ENCODE measurements at regions not wholly inside any gene's neighbourhood (a gene's known extent, or its start where the extent isn't known, plus 50 kb on each side); places are given as distances from the start of the nearest gene placed in this dataset.

DNA sequence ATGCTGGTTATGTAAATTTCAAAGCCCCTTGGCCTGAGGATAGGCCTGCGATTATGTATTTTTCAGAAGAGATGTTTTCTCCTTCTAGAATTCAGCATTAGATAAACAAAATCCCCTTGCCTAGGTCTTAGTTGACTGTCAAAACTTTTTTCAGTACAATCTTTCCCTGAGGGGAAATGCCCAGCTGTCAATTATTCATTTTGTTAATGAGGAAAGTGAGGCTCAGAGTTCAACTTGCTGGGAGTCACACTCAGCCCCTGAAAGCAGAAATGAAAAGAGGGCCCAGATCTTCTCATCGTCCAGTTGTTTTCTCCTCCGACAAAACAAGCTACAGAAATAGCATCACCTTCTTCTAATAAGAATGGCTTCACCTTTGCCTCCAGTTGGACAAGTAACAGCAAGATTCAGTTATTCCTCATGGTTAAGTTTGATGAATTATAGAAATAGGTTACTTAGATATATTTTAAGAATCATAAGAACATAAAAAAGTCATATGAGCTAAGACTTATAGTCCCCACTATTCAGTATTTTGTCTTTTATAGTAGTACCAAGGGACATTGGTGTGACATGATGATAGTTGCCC lies 627.1 kb upstream of the WWC1 start:
- DNase-seq: no peak

DNA sequence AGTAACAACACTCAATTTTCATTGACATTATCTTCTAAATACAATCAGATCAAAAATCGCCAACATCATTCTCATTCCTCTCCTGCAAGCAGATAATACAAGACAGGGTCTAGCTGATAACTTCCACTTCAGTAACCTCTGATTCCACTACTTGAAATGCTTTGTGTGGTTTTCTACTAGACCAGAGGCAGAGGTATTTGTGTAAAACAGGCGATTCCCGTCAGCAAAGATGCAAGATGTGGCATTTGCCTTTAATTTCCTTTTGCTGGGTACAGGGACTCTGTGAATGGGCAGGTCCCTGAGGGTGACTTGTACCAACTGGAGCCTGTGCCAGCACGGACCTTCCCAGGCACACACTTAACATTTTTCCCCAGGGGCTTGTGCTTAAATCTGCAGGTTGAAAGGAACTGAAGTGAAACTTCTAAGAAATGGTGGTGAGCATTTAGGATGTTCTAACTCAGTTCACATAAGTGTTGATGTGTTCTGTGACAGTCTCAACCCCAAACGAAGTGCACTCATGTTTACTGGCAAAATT lies 625.5 kb upstream of the WWC1 start:
- no peak for DNase-seq

DNA sequence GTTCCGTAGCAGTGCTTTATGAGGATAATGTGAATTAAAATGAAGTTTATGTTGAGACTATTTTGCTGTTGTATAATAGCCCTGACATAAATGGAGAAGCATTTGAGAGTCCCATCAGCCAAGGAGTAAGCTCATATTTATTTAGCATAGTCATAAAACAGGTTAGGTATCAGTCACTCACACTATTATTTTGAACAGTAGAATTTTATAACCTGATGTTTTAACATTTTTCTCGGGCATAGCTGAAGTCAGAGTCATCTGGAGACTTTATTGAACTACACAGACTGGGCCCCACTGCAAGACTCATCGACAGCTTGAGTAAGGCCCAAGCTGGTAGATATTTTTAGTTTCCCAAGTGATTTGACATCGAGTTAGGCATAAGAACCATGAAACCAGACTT lies 620.3 kb upstream of the WWC1 start:
- DNase-seq: peak; percentile 89

DNA sequence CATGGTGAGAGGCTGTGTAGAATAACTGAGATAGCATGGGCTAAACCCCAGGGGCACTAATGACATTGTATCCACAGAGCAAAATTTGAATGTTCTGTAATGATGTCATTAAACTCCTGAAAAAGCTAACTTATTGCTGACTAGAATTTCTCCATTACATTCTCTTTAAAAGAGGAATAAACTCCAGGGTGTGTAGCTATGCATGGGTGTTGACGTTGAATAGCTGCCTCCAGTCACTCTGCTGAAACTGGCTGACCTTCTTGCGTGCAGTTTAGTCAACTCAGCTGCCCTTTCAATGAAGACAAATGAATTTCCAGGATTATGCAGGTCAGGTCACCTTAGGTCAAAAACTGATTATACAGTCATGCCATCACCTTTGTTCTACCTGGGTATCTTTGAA lies 617.5 kb upstream of the WWC1 start:
- no peak for DNase-seq

DNA sequence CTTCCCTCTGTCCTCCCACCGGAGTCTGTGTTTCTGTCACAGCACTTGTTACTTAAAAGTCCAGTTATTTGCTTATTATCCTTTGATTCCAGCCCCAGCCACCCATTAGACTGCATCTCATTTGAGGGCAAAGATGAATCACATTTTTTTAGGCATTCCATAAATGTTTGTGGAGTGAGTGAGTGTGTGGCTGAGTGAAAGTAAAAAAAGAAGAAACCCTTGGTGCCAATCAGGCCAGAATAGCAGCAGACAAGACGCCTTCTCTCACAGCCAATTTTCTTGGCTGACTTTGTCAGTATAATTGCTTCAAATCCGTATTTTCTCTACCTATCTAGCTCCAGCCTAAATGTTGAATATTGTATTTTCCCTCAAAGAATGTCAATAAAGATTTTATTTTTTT lies 613.0 kb upstream of the WWC1 start:
- DNase-seq: peak; percentile 70

DNA sequence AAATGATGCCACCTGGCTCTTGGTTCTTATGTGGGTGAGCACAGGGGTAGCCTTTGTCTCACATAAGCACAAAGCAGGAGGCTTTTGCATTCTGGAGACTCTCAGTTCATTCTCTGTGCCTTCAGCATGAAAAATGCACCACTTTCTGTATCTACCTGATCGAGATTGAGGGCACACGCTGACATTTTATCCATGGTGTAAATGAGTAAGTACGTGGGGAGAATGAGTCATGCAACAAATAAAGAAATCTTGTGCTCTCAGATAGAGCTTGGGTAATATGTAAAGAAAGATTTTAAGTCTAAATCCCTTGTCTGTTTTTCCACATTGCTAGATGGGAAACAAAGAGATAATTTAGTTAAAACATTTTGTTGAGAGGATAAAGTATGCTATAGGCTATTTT lies 607.2 kb upstream of the WWC1 start:
- DNase-seq: peak; percentile 51

DNA sequence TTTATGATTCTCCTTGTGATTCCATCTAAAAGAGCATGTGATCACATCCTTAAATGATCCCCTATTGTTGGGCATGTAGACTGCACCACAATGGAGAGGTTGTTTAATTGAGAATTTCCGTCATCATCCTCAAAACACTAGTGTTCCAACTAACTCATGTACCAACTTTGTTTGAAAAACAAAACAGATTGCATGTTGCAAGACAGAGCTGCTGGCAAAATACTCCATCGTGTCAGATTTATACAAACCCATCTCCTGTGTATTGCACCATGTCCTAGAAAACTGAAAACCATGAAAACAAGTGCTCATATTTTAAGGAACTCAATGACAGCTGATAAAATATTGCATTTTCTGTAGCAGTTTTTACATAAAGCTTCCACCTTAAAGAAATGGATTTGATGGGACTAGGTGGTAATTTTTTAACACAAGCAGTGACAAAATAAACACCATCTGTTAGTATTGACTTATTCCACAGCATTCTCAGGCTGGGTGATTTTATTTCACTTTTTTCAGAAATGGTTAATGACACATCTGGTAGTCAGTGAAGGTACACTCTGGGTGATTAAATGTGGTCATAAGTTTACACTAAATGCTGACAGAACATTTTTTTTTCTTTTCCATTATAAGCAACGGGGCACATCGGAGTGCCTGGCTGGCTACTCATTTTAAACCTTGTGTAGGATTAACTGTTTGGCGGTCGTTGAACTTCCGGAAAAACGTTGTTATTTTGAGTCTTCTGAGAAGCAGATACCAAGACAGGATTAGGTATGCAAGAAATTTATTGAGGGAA lies 602.9 kb upstream of the WWC1 start:
- peak; percentile 66 for DNase-seq

DNA sequence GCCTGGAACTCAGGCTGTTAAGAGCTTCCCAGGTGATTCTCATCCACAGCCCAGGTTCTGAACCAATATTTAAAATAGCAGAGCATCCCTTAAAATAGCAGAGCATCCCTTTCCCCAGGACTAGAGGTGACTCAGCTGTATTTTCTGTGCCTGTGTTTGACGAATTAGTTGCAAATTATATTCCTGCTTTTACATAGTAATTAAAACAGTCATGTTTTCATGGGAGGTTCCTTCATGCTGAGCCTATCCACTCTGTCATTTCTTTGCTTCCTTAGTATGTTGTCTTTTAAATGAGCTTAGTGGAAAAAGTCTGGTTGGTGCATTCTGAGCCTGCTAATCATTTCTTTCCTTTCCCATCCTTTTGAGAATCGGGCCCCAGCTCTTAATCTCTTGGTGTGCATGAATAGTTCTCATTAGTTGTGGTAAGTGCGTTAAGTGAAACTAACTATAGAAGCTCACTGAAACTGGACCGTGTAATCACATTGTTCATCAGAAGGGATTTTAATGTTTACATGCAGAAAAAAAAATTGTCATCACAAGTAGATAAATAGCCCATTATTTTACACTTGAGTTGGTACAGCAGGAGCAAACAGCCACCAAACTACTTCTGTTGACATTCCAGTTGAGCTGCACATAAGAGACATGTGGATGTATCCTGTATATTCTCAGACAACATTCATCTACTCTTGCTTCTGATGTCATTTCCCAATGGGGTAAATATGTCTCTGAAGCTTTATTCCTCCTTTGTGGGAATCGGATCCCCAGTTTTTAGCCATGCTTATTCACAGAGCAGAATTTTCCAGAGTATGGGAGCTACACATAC lies 596.9 kb upstream of the WWC1 start:
- no peak for DNase-seq

DNA sequence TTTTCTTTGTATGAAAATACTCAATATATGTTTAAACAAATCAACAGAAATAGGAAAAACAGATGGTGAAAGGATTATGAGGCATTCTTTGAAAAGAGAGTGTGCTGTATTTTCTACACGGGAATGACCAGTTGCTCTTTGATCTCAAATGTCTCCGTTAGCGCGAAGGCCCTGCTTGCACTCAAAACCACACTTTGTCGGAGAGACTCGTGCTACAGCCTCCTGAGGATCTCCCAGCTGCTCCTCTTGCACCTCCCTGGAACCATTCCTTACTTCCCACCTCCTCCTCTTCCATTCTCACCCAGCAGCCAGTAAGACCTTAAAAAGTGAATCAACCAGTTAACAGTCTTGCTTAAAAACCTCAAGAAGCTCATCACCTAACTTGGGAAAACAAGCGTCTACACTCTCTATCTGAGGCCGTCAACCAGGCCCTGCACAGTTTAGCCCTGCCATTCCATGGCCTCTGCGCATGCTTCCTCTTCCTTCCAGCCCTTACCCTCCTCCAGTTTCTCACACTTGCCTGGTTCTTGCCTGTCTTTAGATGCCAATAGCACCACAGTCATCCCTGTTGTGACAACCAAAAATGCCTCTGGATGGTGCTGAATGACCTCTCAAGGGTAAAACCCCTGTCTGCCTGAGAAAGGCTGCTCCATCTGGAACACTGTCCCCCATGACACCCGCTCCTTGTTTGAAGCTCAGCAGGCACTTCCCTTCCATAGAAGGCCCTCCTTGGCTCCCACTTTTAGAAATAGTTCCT lies 594.7 kb upstream of the WWC1 start:
- DNase-seq: no peak

DNA sequence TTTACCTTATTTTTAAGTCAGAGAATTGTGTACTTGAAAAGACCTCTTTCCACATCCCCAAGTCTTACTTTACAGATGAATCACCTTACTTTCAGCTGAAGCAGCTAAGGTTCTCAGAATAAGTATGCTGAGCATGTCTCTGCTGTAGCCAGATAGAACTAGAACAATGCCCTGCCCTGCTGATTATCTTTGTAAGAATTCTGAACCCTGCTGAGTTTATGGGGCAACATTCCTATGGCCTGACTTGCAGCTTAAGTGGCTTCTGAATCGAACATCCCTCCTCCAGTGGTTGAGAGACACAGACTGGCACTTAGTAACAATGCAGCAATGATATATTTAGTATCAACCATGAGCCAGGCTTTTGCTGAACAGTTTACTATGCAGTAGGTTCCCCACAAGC lies 592.0 kb upstream of the WWC1 start:
- peak; percentile 100 for DNase-seq

DNA sequence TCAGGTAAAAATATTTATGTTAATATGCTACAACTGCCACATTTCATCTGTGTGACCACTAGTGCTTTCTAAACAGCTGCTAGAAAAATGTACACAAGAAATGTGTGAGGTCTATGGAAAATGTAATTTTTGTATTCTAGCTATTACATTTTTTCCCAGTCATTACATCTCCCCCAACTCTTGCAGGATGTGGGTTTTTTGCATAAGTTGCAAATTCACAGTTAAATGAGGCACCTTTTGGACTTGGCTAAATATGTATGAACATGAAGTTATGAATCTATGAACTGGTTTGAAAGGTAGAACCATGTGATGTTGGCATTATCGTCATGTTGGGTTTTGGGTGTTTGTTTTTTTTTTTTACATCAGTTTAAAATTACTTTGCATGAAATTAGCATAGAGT lies 590.4 kb upstream of the WWC1 start:
- peak; percentile 64 for DNase-seq

DNA sequence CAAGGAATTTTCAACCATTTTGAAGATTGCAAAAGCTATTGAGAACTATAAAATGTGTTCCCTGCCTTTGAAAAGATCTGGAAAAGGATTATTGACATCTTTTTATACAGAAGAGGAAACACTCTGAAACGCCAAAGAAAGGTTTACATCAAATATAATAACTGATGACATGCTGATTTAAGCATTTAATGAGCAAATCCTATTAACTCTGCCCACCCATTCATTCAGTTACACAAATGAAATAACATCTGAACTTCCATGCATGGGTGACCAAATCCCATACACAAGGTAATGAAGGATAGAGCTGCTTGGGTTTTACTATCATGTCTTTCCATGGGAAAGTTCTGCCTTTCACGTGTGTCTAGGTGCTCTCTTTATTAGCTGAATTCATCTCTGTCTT lies 589.4 kb upstream of the WWC1 start:
- no peak for DNase-seq

DNA sequence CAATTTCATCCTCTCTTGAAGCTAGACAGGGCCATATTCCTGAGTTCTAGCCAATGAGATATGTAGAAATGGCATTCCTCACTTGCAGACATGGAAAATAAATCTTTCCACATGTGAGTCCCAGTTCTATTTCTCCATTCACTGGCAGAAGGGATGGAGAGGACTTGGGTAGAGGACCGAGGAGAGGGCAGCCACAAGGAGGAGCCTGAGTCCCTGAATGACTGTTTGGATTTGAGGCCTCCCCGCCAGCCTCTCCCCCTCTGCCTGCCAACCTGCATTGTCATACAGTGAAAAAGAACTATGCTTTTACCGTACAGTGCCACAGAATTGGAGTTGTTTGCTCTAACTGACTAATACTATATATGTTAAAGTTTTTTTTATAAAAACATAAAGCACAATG lies 583.0 kb upstream of the WWC1 start:
- no peak for DNase-seq

DNA sequence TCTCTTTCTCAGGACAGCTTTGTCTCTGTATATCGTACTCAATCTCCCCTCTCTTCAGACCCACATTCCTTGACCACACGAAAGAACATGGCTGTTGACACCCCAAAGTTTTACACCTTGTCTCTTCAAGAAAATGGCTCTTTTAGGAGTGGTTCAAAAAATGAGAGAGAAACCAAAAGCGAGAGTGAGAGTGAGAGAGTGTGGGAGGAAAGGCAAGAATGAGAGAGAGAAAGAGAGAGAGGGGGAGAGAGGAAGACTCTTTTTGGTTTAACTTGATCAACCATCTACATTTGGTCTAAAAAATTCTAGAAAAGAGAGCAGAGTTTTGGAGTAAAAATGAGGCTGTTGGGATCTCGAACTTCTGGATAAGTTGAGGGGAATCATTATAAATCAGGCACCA lies 581.8 kb upstream of the WWC1 start:
- no peak for DNase-seq

DNA sequence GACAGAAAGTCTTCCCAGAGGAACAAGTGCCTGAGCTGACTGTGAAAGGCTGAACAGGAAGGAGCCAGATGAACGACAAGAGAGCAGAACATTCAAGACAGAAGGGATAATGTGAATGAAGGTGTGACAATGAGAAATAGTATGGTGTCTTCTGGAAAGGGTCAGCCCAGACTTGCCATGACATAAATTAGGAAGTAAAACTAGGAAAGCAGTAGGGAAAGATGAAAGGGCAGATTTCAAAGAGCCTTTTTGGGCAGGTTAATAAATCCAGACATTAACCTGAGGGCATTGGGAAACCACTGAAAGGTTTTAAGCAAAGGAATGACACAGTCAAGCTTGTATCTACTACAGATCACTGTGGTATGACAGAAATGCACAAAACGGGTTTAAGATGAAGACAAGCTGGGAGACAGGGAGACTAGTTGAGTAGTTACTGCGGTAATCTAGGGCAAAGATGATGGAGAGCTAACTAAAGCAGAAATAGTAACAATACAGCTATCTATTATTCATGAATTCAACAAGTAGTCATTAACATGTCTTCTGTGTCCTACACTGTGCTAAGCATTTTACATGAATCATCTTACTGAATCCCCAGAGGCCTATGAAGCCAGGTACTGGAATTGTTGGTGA lies 580.9 kb upstream of the WWC1 start:
- peak; percentile 80 for DNase-seq

DNA sequence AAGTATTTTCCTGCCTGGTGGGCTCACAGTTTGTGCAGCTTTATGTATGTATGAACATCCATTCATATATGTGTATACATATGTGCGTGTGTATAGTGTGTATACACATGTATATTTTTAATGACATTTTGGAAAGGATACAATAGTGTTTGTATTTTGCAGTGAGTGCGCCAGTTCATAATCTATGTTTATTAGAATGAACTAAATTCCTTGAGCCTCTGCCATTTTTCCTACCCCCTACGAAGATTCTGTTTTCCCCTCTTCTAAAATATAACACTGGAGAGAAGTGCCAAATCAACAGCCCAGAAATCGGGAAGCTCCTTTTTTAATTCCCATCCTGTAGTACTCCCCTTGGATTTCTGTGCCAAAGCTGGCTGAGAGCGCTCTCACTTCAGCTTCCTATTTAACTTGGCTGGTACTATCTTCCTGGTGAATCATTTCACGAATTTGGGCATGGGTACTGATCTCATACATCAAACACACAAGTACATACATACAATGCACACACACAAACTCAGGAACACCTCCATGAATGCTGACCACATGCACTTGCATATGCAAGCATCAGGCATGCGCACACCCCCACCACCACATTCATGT lies 578.4 kb upstream of the WWC1 start:
- no peak for DNase-seq

DNA sequence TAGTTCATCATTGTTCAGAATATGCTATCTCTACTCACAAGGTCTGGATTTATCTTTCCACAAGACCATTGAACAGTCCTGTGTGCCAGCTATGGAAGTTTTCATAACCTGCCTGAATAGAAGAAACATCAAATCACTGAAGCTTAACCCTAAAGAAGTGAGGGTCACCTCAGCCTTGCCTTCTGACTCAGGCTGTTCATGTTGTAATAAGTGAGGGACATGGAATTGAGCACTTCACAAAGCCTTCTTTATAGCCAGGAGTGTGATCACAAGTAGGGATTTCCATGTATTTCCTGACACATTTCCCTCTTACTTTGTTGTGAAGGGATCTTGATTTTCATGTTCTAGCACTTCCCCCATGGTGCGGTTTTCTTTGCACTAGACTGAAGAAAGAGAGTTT lies 577.5 kb upstream of the WWC1 start:
- DNase-seq: no peak

DNA sequence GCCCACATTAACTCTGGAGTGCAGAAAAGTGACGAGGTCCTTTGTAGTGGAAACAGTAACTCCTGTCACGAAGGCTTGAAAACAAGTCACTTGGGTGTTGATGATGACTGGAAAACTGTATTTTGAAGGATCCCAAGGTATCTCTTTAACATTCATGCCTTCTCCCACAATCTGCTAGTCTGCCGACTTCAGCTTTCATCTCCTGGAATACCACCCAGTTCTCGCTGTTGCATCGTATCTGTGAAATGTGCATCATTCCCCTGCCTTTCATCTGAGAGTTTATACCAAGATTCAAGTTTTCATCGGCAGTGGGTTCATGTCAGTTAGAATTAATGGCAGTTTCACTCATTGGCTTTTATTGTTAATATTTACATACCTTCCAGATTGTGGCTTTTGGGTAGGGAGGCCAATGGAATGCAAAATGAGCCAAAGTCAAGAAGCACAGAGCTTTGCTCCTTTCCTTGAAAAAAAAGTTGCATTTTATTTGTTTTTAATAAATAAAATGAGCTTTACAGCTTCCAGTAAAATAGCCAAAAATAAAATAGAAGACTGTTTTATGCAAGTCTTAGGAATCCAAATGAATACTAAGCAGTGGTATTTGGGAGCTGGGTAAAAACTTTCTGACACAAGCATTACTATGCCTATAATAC lies 575.2 kb upstream of the WWC1 start:
- DNase-seq: peak; percentile 93

DNA sequence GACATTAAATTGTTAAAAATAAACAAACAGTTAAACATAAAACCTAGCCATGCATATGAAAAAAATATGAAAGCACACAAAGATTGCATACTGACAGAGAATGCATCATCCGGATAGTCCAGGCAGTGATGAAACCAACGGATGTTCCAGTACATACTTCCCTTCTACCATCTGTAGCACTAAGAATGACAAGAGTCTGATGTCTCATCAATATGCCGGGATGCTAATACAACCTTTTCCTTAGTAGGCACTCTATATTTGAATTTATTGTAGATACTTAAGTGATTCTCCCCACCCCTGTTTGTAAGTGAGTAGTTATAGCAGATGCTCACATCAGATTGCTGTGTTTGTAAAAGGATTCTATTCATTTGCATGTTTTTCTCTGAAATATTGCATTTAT lies 571.2 kb upstream of the WWC1 start:
- peak; percentile 70 for DNase-seq

DNA sequence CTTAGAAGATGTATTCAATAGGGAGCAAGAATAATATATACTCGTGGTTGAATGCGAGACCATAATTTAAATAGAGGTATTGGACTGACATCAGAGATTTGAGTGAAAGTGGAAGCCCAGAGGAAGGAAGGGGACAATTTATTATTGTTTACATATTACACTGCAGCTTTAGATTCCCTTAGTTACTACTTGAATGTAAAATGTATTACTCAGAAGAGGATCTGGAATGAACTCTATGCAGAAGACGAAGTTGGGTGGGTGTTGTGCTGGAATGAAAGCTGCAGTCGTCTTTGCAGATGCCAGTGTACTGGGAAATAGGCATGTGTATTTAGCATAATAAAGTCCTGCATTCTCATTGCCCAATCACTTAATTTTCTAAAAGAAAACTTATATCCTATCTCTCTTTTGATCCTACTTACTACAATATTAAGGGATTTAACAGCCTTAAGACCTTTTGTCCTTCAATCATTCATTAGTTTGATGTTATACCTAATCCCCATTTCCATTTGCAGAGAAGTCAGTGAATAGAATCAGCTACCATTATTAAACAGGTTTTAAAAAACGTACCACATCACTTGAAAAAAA lies 570.7 kb upstream of the WWC1 start:
- peak; percentile 81 for DNase-seq

DNA sequence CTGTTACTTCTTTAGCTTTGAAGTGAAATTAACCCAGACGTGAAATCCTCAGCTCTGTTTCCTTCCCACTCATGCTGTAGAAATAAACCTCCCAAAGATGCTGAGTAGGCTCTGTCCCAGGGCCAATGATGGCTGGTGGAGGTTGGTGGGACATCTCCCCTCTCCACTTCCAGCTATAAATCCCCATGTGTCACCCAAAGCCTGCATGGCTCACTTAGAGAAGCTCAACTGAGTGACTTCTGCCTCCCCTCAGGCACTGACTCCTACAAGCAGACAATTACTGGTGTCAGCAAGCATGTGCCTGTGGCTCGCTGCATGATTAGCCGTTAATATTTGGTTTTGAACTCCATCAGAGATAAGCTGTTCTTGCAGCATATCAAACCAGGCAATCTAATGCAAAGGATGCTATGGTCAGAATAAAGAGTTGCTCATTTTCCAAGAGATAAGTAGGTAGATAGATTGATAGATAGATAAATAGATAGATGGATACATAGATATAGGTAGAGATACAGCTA lies 569.5 kb upstream of the WWC1 start:
- DNase-seq: no peak

All from fibroblast of skin of right biceps (primary cell).